Neural cell (in vitro differentiated cells): ENCODE measurements at regions not wholly inside any gene's neighbourhood (a gene's known extent, or its start where the extent isn't known, plus 50 kb on each side); places are given as distances from the start of the nearest gene placed in this dataset.

Experiments used
- H2AFZ ChIP-seq: fragments of 200-600, 300-800 bp; sonication (generic), shearing (Covaris generic); 2 replicates; pipeline ENCODE4 v1.6.0; 2014; ENCODE audit warnings: low read depth, mild to moderate bottlenecking, antibody characterized with exemption, low read length, moderate library complexity
- H3F3A ChIP-seq: fragments of 200-600 bp; shearing (Covaris generic); 2 replicates; pipeline ENCODE4 v1.6.1; 2016; ENCODE audit warnings: mild to moderate bottlenecking, moderate library complexity, mixed read lengths, antibody characterized with exemption, low read length; ENCODE audit not compliant: insufficient read depth, poor library complexity, severe bottlenecking
- H3K27ac ChIP-seq: fragments of 200-600, 300-800 bp; sonication (generic), shearing (Covaris generic); 2 replicates; pipeline ENCODE4 v1.5.1; 2014; ENCODE audit warnings: mild to moderate bottlenecking, low read length, moderate library complexity
- H3K27me3 ChIP-seq: fragments of 300-800, 200-600 bp; sonication (generic), shearing (Covaris generic); 2 replicates; pipeline ENCODE4 v1.6.0; 2014; ENCODE audit warnings: mild to moderate bottlenecking, low read depth, low read length, moderate library complexity; ENCODE audit not compliant: insufficient read depth
- H3K36me3 ChIP-seq: fragments of 300-800, 200-600 bp; sonication (generic), shearing (Covaris generic); 2 replicates; pipeline ENCODE4 v1.5.1; 2014; ENCODE audit warnings: mild to moderate bottlenecking, antibody characterized with exemption, low read length, moderate library complexity; ENCODE audit not compliant: insufficient read depth
- H3K4me2 ChIP-seq: fragments of 300-800, 200-600 bp; sonication (generic), shearing (Covaris generic); 2 replicates; pipeline ENCODE4 v1.6.0; 2014; ENCODE audit warnings: mild to moderate bottlenecking, low read length
- H3K4me3 ChIP-seq: fragments of 300-800, 200-600 bp; sonication (generic), shearing (Covaris generic); 2 replicates; pipeline ENCODE4 v1.5.1; 2014; ENCODE audit warnings: mild to moderate bottlenecking, low read length, moderate library complexity
- H3K79me2 ChIP-seq: fragments of 200-600 bp; shearing (Covaris generic); replicated peaks from 2 replicates; pipeline ENCODE4 v1.6.0; 2014; ENCODE audit warnings: mild to moderate bottlenecking, low read length, moderate library complexity; ENCODE audit not compliant: insufficient read depth
- H3K9ac ChIP-seq: fragments of 300-800, 200-600 bp; sonication (generic), shearing (Covaris generic); 2 replicates; pipeline ENCODE4 v1.6.1; 2016; ENCODE audit warnings: mild to moderate bottlenecking, low read length, mixed read lengths
- H3K9me2 ChIP-seq: fragments of 200-600 bp; shearing (Covaris generic); 2 replicates; pipeline ENCODE4 v1.6.1; 2016; ENCODE audit warnings: mild to moderate bottlenecking, low read length, mixed read lengths; ENCODE audit not compliant: insufficient read depth
- H3K9me3 ChIP-seq: fragments of 200-600, 300-800 bp; sonication (generic), shearing (Covaris generic); 2 replicates; pipeline ENCODE4 v1.6.1; 2016; ENCODE audit warnings: mild to moderate bottlenecking, mixed run types, low read length, moderate library complexity, mixed read lengths
- H4K20me1 ChIP-seq: fragments of 200-600 bp; shearing (Covaris generic); 2 replicates; pipeline ENCODE4 v1.6.1; 2016; ENCODE audit warnings: mild to moderate bottlenecking, mixed run types; ENCODE audit not compliant: insufficient read depth
- CTCF ChIP-seq: fragments of 450-650 bp; IDR thresholded peaks from 2 replicates; pipeline ENCODE4 v1.5.1; 2014; ENCODE audit warnings: antibody characterized with exemption, mild to moderate bottlenecking, moderate library complexity; ENCODE audit not compliant: poor library complexity, severe bottlenecking
- EP300 ChIP-seq: fragments of 450-650 bp; conservative IDR thresholded peaks from 2 replicates; pipeline ENCODE4 v1.6.1; 2014; ENCODE audit warnings: antibody characterized with exemption, mild to moderate bottlenecking, moderate library complexity; ENCODE audit not compliant: poor library complexity, severe bottlenecking
- EZH2 ChIP-seq: fragments of 200-600, 300-800 bp; shearing (Covaris generic), sonication (generic); IDR thresholded peaks from 2 replicates; pipeline ENCODE4 v1.6.1; 2014; ENCODE audit warnings: antibody characterized with exemption, low read length, borderline replicate concordance, mild to moderate bottlenecking; ENCODE audit not compliant: insufficient read depth, poor library complexity, severe bottlenecking
- MXI1 ChIP-seq: fragments of 450-650 bp; conservative IDR thresholded peaks from 2 replicates; pipeline ENCODE4 v1.6.1; 2014; ENCODE audit warnings: antibody characterized with exemption, mild to moderate bottlenecking; ENCODE audit not compliant: poor library complexity, severe bottlenecking
- POLR2AphosphoS5 ChIP-seq: IDR thresholded peaks from 2 replicates; pipeline ENCODE4 v1.6.1; 2012
- RAD21 ChIP-seq: fragments of 450-650 bp; conservative IDR thresholded peaks from 2 replicates; pipeline ENCODE4 v1.6.1; 2014; ENCODE audit warnings: antibody characterized with exemption, mild to moderate bottlenecking, moderate library complexity
- REST ChIP-seq: IDR thresholded peaks from 2 replicates; pipeline ENCODE4 v1.6.1; 2012; ENCODE audit warnings: borderline replicate concordance
- SMC3 ChIP-seq: fragments of 450-650 bp; conservative IDR thresholded peaks from 2 replicates; pipeline ENCODE4 v1.6.1; 2014; ENCODE audit warnings: antibody characterized with exemption, mild to moderate bottlenecking, moderate library complexity; ENCODE audit not compliant: poor library complexity
- TAF1 ChIP-seq: IDR thresholded peaks from 2 replicates; pipeline ENCODE4 v1.6.1; 2012; ENCODE audit warnings: low read depth

GRCh38 chr6:85195243-85195642, 254.6 kb upstream of the NT5E start:
- Histone ChIP-seq H3K4me2 (no peak overlapping the region), H3K9ac (no peak overlapping the region), H3K9me3 (no peaks in the 10 kb centered on the region), H3K9me2 (no peaks in the 10 kb centered on the region), H3K27ac (no peak overlapping the region), H2AFZ (no peak overlapping the region), H3K36me3 (no peaks in the 10 kb centered on the region), H3K79me2 (no peaks in the 10 kb centered on the region), H3K27me3 (no peaks in the 10 kb centered on the region), H3K4me3 (no peak overlapping the region), H4K20me1 (no peaks in the 10 kb centered on the region), H3F3A (no peaks in the 10 kb centered on the region)
- TF ChIP-seq TAF1, result no peak

GRCh38 chr6:85193339-85193738, 256.5 kb upstream of the NT5E start:
- Histone ChIP-seq H2AFZ (no peak overlapping the region), H3K36me3 (no peaks in the 10 kb centered on the region), H3K79me2 (no peaks in the 10 kb centered on the region), H3K27me3 (no peaks in the 10 kb centered on the region), H3K4me2 (no peak overlapping the region), H3K27ac (no peak overlapping the region), H3K9me3 (no peaks in the 10 kb centered on the region), H3K9ac (no peak overlapping the region), H3F3A (no peaks in the 10 kb centered on the region), H3K9me2 (no peaks in the 10 kb centered on the region), H3K4me3 (no peak overlapping the region), H4K20me1 (no peaks in the 10 kb centered on the region)
- no peak for TF ChIP-seq SMC3
- TF ChIP-seq TAF1, result no peak
- TF ChIP-seq MXI1, result no peak
- TF ChIP-seq RAD21, result no peak
- TF ChIP-seq EP300, result no peak
- TF ChIP-seq CTCF, result no peak
- no peak for TF ChIP-seq REST
- no peak for TF ChIP-seq EZH2
- no peak for TF ChIP-seq POLR2AphosphoS5

GRCh38 chr6:85192596-85192995, 257.3 kb upstream of the NT5E start:
- Histone ChIP-seq H4K20me1 (no peaks in the 10 kb centered on the region), H3F3A (no peaks in the 10 kb centered on the region), H3K27ac (no peak overlapping the region), H3K9me3 (no peaks in the 10 kb centered on the region), H3K79me2 (no peaks in the 10 kb centered on the region), H3K9me2 (no peaks in the 10 kb centered on the region), H3K4me2 (no peak overlapping the region), H3K27me3 (no peaks in the 10 kb centered on the region), H3K9ac (no peak overlapping the region), H3K4me3 (no peak overlapping the region), H2AFZ (no peak overlapping the region), H3K36me3 (no peaks in the 10 kb centered on the region)
- TF ChIP-seq EP300, result no peak
